ENCODE measurements at regions not wholly inside any gene's neighbourhood (a gene's known extent, or its start where the extent isn't known, plus 50 kb on each side); places are given as distances from the start of the nearest gene placed in this dataset.

DNA sequence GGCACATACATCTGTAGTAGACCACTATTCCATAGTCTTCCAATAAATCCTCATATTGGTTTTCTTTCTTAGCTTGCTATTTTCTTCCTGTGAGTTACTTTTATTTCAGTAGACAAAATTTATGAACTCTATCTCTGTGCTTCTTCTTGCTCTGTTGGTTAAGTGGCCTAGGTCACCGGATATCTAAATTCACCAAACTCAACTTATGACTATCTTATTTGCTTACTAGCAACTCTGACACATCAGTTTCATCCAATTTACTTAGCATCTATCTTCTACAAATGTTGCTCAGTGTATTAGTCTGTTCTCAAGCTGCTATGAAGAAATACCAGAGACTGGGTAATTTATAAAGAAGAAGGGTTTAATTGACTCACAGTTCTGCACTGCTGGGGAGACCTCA lies 432.5 kb upstream of the FSIP2 start:
- Histone ChIP-seq H3K36me3 (no peaks in the 10 kb centered on the region), H3K27me3 (no peaks in the 10 kb centered on the region), H3K4me3 (no peak overlapping the region), H3K27ac (no peak overlapping the region), H3K4me1 (no peaks in the 10 kb centered on the region), H3K9me3 (no peaks in the 10 kb centered on the region)
- DNase-seq (ENCODE audit: low spot score in 2 of 2), result no peak
- intact Hi-C loops (cut with DNase I; ENCODE audit: low total_unique reads), result no loop called here
- TF ChIP-seq POLR2A (IDR thresholded peaks at IDR 0.05) (no peak), POLR2AphosphoS5 (IDR thresholded peaks at IDR 0.05) (no peak)
- TF ChIP-seq, protein P1, sequence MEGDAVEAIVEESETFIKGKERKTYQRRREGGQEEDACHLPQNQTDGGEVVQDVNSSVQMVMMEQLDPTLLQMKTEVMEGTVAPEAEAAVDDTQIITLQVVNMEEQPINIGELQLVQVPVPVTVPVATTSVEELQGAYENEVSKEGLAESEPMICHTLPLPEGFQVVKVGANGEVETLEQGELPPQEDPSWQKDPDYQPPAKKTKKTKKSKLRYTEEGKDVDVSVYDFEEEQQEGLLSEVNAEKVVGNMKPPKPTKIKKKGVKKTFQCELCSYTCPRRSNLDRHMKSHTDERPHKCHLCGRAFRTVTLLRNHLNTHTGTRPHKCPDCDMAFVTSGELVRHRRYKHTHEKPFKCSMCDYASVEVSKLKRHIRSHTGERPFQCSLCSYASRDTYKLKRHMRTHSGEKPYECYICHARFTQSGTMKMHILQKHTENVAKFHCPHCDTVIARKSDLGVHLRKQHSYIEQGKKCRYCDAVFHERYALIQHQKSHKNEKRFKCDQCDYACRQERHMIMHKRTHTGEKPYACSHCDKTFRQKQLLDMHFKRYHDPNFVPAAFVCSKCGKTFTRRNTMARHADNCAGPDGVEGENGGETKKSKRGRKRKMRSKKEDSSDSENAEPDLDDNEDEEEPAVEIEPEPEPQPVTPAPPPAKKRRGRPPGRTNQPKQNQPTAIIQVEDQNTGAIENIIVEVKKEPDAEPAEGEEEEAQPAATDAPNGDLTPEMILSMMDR (IDR thresholded peaks at IDR 0.05), result no peak

- H3K9me3 ChIP-seq, result no peaks in the 10 kb centered on the region
- intact Hi-C loops (cut with DNase I; ENCODE audit: low total_unique reads), result no loop called here
- no peak for DNase-seq (ENCODE audit: low spot score in 2 of 2)
- TF ChIP-seq POLR2A (IDR thresholded peaks at IDR 0.05) (no peak), POLR2AphosphoS5 (IDR thresholded peaks at IDR 0.05) (no peak)
- TF ChIP-seq, protein P1 (IDR thresholded peaks at IDR 0.05), result no peak
- H3K4me3 ChIP-seq, result no peak overlapping the region
- no peak overlapping the region for H3K27ac ChIP-seq
- no peaks in the 10 kb centered on the region for H3K36me3 ChIP-seq
- H3K27me3 ChIP-seq, result no peaks in the 10 kb centered on the region
- H3K4me1 ChIP-seq, result no peaks in the 10 kb centered on the region
Observed at GRCh38 chr2:185316383-185316782, 422.2 kb upstream of the FSIP2 start.

DNA sequence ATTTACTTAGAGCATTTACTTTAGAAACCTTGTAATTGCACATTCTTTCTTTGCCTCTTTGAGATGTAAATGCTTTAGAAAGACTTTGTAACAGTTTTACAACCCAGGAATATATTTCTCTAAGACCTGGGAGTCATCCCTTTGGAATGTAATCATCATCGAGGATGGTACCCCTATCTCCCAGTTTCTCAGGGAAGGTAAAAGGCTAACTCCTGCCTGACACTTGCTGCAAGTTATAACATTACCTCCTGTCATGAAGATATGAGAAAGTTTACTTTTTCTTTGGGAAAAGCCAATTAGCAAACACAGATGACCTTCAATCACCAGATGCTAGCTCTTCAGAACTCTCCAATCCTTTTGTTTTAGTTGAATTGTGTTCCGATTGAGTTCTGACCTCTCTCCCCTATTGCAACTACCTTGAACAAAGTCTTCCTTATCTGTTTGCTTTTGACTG lies 420.3 kb upstream of the FSIP2 start:
- TF ChIP-seq, protein P1 (IDR thresholded peaks at IDR 0.05), result no peak
- no peak for TF ChIP-seq POLR2A (IDR thresholded peaks at IDR 0.05)
- intact Hi-C loops (cut with DNase I; ENCODE audit: low total_unique reads), result no loop called here
- H3K27ac ChIP-seq, result no peak overlapping the region
- no peaks in the 10 kb centered on the region for H3K27me3 ChIP-seq
- no peak overlapping the region for H3K4me3 ChIP-seq
- no peaks in the 10 kb centered on the region for H3K36me3 ChIP-seq
- H3K9me3 ChIP-seq, result no peaks in the 10 kb centered on the region
- DNase-seq (ENCODE audit: low spot score in 2 of 2), result no peak
- no peaks in the 10 kb centered on the region for H3K4me1 ChIP-seq

- DNase-seq (ENCODE audit: low spot score in 2 of 2), result no peak
- Histone ChIP-seq H3K9me3 (peaks cover 0 to 5% of the 10 kb centered on the region in 2 donors), H3K36me3 (no peaks in the 10 kb centered on the region), H3K4me1 (no peaks in the 10 kb centered on the region), H3K27ac (no peak overlapping the region), H3K4me3 (no peak overlapping the region), H3K27me3 (no peaks in the 10 kb centered on the region)
- intact Hi-C loops (cut with DNase I; ENCODE audit: low total_unique reads), result no loop called here
- TF ChIP-seq POLR2AphosphoS5 (IDR thresholded peaks at IDR 0.05) (no peak), POLR2A (IDR thresholded peaks at IDR 0.05) (no peak)
Observed at GRCh38 chr2:185335879-185336278, 402.7 kb upstream of the FSIP2 start.

- Histone ChIP-seq H3K9me3 (peaks cover 0 to 5% of the 10 kb centered on the region in 2 donors), H3K36me3 (no peaks in the 10 kb centered on the region), H3K27ac (no peak overlapping the region), H3K4me3 (no peak overlapping the region), H3K27me3 (no peaks in the 10 kb centered on the region), H3K4me1 (no peaks in the 10 kb centered on the region)
- intact Hi-C loops (cut with DNase I; ENCODE audit: low total_unique reads), result no loop called here
- TF ChIP-seq, protein P1 (IDR thresholded peaks at IDR 0.05), result no peak
- TF ChIP-seq POLR2A (IDR thresholded peaks at IDR 0.05) (no peak), POLR2AphosphoS5 (IDR thresholded peaks at IDR 0.05) (no peak)
- no peak for DNase-seq (ENCODE audit: low spot score in 2 of 2)
Observed at GRCh38 chr2:185337033-185337432, 401.6 kb upstream of the FSIP2 start.

DNA sequence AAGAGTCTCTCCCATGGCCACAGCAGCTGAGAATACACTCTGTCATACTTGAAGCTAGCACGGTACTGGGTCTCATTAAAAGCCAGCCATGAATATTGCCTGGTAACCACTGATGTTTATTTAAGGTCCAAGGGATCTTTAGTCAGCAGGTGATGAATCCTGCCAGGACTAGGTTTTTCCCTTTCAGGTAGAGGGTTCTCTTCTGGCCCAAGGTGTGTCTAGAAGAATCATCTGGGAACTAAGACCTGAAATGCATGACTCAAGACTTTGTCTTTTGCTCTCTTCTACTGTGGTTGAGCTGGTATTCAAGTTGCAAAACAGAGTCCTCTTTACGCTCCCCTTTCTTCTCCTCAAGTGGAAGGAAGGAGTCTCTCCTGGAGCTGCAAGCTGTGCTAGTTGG lies 400.5 kb upstream of the FSIP2 start:
- intact Hi-C loops (cut with DNase I; ENCODE audit: low total_unique reads), result no loop called here
- no peak overlapping the region for H3K27ac ChIP-seq
- H3K4me1 ChIP-seq, result no peaks in the 10 kb centered on the region
- TF ChIP-seq, protein P1 (IDR thresholded peaks at IDR 0.05), result no peak
- TF ChIP-seq POLR2A (IDR thresholded peaks at IDR 0.05) (no peak), POLR2AphosphoS5 (IDR thresholded peaks at IDR 0.05) (no peak)
- no peak for DNase-seq (ENCODE audit: low spot score in 2 of 2)
- no peaks in the 10 kb centered on the region for H3K36me3 ChIP-seq
- no peaks in the 10 kb centered on the region for H3K27me3 ChIP-seq
- peaks cover 0 to 5% of the 10 kb centered on the region in 2 donors for H3K9me3 ChIP-seq
- H3K4me3 ChIP-seq, result no peak overlapping the region
